Suprapubic skin (tissue), 4 donors: ENCODE measurements at regions not wholly inside any gene's neighbourhood (a gene's known extent, or its start where the extent isn't known, plus 50 kb on each side); places are given as distances from the start of the nearest gene placed in this dataset.

ENCODE experiments used
- DNase-seq, 2 donors: peaks; one replicate each; pipeline ENCODE4 v3.0.0-alpha.2; 2019; ENCODE audit warnings: low spot score in 2 of 2
- H3K27ac ChIP-seq: fragments of 200-600 bp; sonication (generic); one replicate; pipeline ENCODE4 v1.5.1; 2019
- H3K27me3 ChIP-seq: fragments of 200-600 bp; sonication (generic); one replicate; pipeline ENCODE4 v1.5.1; 2019
- H3K36me3 ChIP-seq: fragments of 200-600 bp; sonication (generic); one replicate; pipeline ENCODE4 v1.5.1; 2019
- H3K4me1 ChIP-seq: fragments of 200-600 bp; sonication (generic); one replicate; pipeline ENCODE4 v1.5.1; 2019
- H3K4me3 ChIP-seq: fragments of 200-600 bp; sonication (generic); one replicate; pipeline ENCODE4 v1.5.1; 2019; ENCODE audit warnings: mild to moderate bottlenecking
- H3K9me3 ChIP-seq: fragments of 200-600 bp; sonication (generic); one replicate; pipeline ENCODE4 v1.5.1; 2019
- CTCF ChIP-seq, 2 donors: fragments of 200-600 bp in 1 of 2; fragments of 450-650 bp in 1 of 2; sonication (generic) in 1 of 2; IDR thresholded peaks; one replicate each; pipeline ENCODE4 v1.5.1; 2016 to 2019; ENCODE audit warnings: antibody characterized with exemption in 2 of 2, mild to moderate bottlenecking in 1 of 2, moderate library complexity in 1 of 2
- EP300 ChIP-seq: sonication (generic); formaldehyde crosslinking; IDR thresholded peaks from one replicate; pipeline ENCODE4 v1.6.1; 2017; ENCODE audit warnings: antibody characterized with exemption
- POLR2A ChIP-seq, 2 donors: fragments of 450-650 bp; IDR thresholded peaks; one replicate each; pipeline ENCODE4 v1.6.1; 2017; ENCODE audit warnings: antibody characterized with exemption in 2 of 2, mild to moderate bottlenecking in 2 of 2, moderate library complexity in 2 of 2
- POLR2AphosphoS5 ChIP-seq, 3 donors: sonication (generic); formaldehyde crosslinking; IDR thresholded peaks; one replicate each; pipeline ENCODE4 v1.6.1; 2017; ENCODE audit warnings: antibody characterized with exemption in 3 of 3
- whole genome bisulfite sequencing: methylation state at CpG from one replicate; pipeline ENCODE4 v1.1.5; 2018; 5-methylcytosine and 5-hydroxymethylcytosine counted together

DNA sequence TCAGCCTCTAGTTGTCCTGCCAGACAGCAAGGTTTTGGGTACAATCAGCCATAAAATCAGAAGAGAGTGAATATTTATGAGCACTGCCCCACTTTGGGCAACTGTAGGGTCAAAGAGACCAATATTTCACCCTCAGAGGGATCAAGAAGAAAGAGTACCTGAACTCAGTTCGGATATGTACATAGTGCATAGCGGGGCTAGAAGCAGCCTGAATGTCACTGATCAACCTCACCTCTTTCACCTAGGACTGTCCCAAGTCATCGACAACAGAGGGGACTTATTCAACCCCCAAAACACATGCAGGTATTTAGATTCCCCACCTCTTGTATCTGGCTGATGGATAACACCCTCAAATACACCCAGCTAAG lies 446.9 kb downstream of the COG6 start:
- no peak for DNase-seq
- H3K27ac ChIP-seq, result peak overlapping the region; percentile 70
- no peaks in the 10 kb centered on the region for H3K9me3 ChIP-seq
- WGBS, result 89% methylated on average over 3 of the region's 3 CpGs
- no peaks in the 10 kb centered on the region for H3K36me3 ChIP-seq
- TF ChIP-seq CTCF (IDR thresholded peaks at IDR 0.05) (no peak), POLR2AphosphoS5 (IDR thresholded peaks at IDR 0.05) (no peak), EP300 (no peak), POLR2A (IDR thresholded peaks at IDR 0.05) (no peak)
- H3K27me3 ChIP-seq, result no peaks in the 10 kb centered on the region
- no peak overlapping the region for H3K4me3 ChIP-seq
- H3K4me1 ChIP-seq, result no peaks in the 10 kb centered on the region

DNA sequence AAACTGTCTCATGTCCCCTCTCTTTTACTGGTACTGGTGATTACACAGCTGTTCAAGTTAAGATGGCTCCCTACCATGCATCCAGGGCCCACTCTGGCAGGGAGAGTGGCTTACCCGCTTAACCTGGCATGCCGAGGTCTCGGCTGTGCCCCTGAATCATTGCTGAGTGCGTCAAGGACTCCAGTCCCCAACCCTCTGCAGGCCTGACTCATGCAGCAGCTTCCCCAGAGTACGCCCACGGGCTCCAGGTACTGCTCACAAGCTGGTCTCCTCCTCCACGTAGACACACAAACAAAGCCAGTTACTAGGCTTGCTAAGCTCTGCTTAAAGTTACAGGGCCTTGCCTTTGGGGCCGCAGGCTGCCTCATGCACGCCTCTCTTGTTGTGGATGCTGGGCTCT lies 447.4 kb downstream of the COG6 start:
- H3K9me3 ChIP-seq, result no peaks in the 10 kb centered on the region
- no peak for TF ChIP-seq POLR2A (IDR thresholded peaks at IDR 0.05)
- no peak for TF ChIP-seq POLR2AphosphoS5 (IDR thresholded peaks at IDR 0.05)
- no peak for TF ChIP-seq CTCF (IDR thresholded peaks at IDR 0.05)
- TF ChIP-seq EP300, result no peak
- H3K36me3 ChIP-seq, result no peaks in the 10 kb centered on the region
- H3K27me3 ChIP-seq, result no peaks in the 10 kb centered on the region
- DNase-seq, result no peak
- H3K27ac ChIP-seq, result peak overlapping the region; percentile 70
- no peak overlapping the region for H3K4me3 ChIP-seq
- WGBS, result 86% methylated on average over 6 of the region's 9 CpGs
- no peaks in the 10 kb centered on the region for H3K4me1 ChIP-seq

GRCh38 chr13:40103864-40104263 lies 448.4 kb downstream of the COG6 start:
- Histone ChIP-seq H3K9me3 (no peaks in the 10 kb centered on the region), H3K4me3 (no peak overlapping the region), H3K36me3 (no peaks in the 10 kb centered on the region), H3K4me1 (no peaks in the 10 kb centered on the region), H3K27ac (no peak overlapping the region), H3K27me3 (no peaks in the 10 kb centered on the region)
- 83% methylated on average over 4 of the region's 4 CpGs for WGBS
- no peak for TF ChIP-seq EP300
- no peak for TF ChIP-seq CTCF (IDR thresholded peaks at IDR 0.05)
- TF ChIP-seq POLR2AphosphoS5 (IDR thresholded peaks at IDR 0.05), result no peak
- no peak for TF ChIP-seq POLR2A (IDR thresholded peaks at IDR 0.05)
- DNase-seq, result no peak

DNA sequence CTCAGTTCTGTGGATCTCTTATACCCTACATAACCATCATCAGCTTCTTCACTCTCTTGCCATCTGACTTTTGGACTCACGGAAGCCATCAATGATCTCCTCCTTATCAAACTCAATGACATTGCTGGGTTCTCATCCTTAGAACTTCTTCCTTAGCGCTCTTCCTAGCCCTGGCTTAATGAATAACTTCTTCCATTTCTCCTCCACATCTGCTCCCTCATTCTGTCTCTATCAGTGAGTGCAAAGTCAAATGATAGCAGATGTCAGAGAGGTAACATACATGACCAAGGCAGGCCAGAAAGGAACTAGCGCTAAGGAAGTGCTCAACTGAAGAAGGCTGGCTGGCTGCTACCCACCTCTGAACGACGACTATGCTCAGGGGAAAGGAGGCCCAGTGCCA lies 449.8 kb downstream of the COG6 start:
- 93% methylated on average over 5 of the region's 5 CpGs for WGBS
- TF ChIP-seq POLR2AphosphoS5 (IDR thresholded peaks at IDR 0.05) (no peak), EP300 (no peak), CTCF (IDR thresholded peaks at IDR 0.05) (no peak), POLR2A (IDR thresholded peaks at IDR 0.05) (no peak)
- Histone ChIP-seq H3K9me3 (no peaks in the 10 kb centered on the region), H3K4me1 (peaks cover 3% of the 10 kb centered on the region), H3K4me3 (no peak overlapping the region), H3K27me3 (no peaks in the 10 kb centered on the region), H3K36me3 (no peaks in the 10 kb centered on the region), H3K27ac (no peak overlapping the region)
- DNase-seq, result no peak

DNA sequence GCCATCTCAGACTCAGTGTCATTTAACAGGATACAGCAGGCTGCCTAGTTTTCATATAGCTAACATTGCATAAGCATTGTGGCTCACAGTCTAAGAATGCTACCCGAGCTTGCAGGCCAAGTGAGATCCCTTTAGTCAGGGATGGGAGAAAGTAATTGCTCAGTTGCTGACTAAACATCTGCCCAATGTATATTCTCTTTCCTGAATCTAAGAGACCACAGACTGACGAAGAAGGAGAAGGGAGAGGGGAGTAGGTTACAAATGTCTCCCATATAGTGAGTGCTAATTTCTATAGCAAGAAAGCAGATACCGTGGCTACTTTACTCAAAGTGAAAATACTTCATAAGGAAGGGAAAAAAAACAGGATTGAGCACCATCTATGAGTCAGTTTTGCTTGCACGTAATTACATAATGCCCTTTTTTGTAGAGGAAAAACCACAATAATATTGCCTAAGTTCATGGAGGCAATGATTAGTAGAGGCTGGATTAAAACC lies 453.9 kb downstream of the COG6 start:
- Histone ChIP-seq H3K4me1 (peaks cover 15% of the 10 kb centered on the region), H3K4me3 (no peak overlapping the region)
- 58% methylated on average over 4 of the region's 4 CpGs for WGBS

More for the DNA sequence above, 453.9 kb downstream of the COG6 start:
- H3K27me3 ChIP-seq, result no peaks in the 10 kb centered on the region
- H3K36me3 ChIP-seq, result no peaks in the 10 kb centered on the region
- peak overlapping the region; percentile 5 for H3K27ac ChIP-seq
- TF ChIP-seq EP300 (no peak), POLR2A (IDR thresholded peaks at IDR 0.05) (no peak), POLR2AphosphoS5 (IDR thresholded peaks at IDR 0.05) (no peak), CTCF (IDR thresholded peaks at IDR 0.05) (no peak)
- DNase-seq, result no peak
- no peaks in the 10 kb centered on the region for H3K9me3 ChIP-seq
